Osteoblast (primary cell): ENCODE measurements at regions not wholly inside any gene's neighbourhood (a gene's known extent, or its start where the extent isn't known, plus 50 kb on each side); places are given as distances from the start of the nearest gene placed in this dataset.

Experiments used
- DNase-seq: peaks from one replicate; pipeline ENCODE4 v3.0.0; 2011; ENCODE audit warnings: low spot score, mixed read lengths; ENCODE audit not compliant: insufficient read length; ENCODE audit errors: missing footprints
- H2AFZ ChIP-seq: 2 replicates; pipeline ENCODE4 v1.6.0; 2011; ENCODE audit warnings: mild to moderate bottlenecking, low read length
- H3K27ac ChIP-seq: 2 replicates; pipeline ENCODE4 v1.5.1; 2011; ENCODE audit warnings: mild to moderate bottlenecking, low read depth, low read length, moderate library complexity
- H3K27me3 ChIP-seq: 2 replicates; pipeline ENCODE4 v1.6.0; 2012; ENCODE audit warnings: mild to moderate bottlenecking, control low read depth, inconsistent platforms, low read length, moderate library complexity; ENCODE audit not compliant: insufficient read depth
- H3K36me3 ChIP-seq: 2 replicates; pipeline ENCODE4 v1.5.1; 2011; ENCODE audit warnings: mild to moderate bottlenecking, low read length, control low read depth, moderate library complexity; ENCODE audit not compliant: insufficient read depth
- H3K4me1 ChIP-seq: 2 replicates; pipeline ENCODE4 v1.5.1; 2011; ENCODE audit warnings: mild to moderate bottlenecking, low read length, control low read depth, moderate library complexity; ENCODE audit not compliant: insufficient read depth
- H3K4me2 ChIP-seq: 2 replicates; pipeline ENCODE4 v1.6.0; 2011; ENCODE audit warnings: mild to moderate bottlenecking, low read length; ENCODE audit not compliant: insufficient read depth
- H3K4me3 ChIP-seq: fragments of 200-600 bp; sonication (generic); 3 replicates; pipeline ENCODE4 v1.5.1; 2012; ENCODE audit warnings: mild to moderate bottlenecking, low read length, inconsistent platforms; ENCODE audit not compliant: insufficient read depth
- H3K79me2 ChIP-seq: 2 replicates; pipeline ENCODE4 v1.6.0; 2012; ENCODE audit warnings: mild to moderate bottlenecking, low read length, control low read depth, inconsistent platforms; ENCODE audit not compliant: insufficient read depth
- H3K9me3 ChIP-seq: 2 replicates; pipeline ENCODE4 v1.5.1; 2011; ENCODE audit warnings: low read depth, low read length, control low read depth
- H4K20me1 ChIP-seq: 2 replicates; pipeline ENCODE4 v1.6.0; 2012; ENCODE audit warnings: mild to moderate bottlenecking, low read length, control low read depth; ENCODE audit not compliant: insufficient read depth
- CTCF ChIP-seq: IDR thresholded peaks from 2 replicates; pipeline ENCODE4 v1.5.1; 2011; ENCODE audit warnings: mild to moderate bottlenecking, low read depth, low read length, moderate library complexity; ENCODE audit errors: extremely low read depth

- no peak overlapping the region for H3K27ac ChIP-seq
- peaks cover 6% of the 10 kb centered on the region for H3K27me3 ChIP-seq
- no peak overlapping the region for H3K4me2 ChIP-seq
- H3K4me1 ChIP-seq, result no peaks in the 10 kb centered on the region
- H3K36me3 ChIP-seq, result no peaks in the 10 kb centered on the region
- no peak overlapping the region for H2AFZ ChIP-seq
- no peaks in the 10 kb centered on the region for H4K20me1 ChIP-seq
- TF ChIP-seq CTCF, result no peak
- H3K4me3 ChIP-seq, result no peak overlapping the region
- no peaks in the 10 kb centered on the region for H3K79me2 ChIP-seq
- no peak for DNase-seq
- H3K9me3 ChIP-seq, result no peaks in the 10 kb centered on the region
Measured at GRCh38 chr4:38612646-38613414, 51.2 kb upstream of the KLF3 start.
